ENCODE measurements at regions not wholly inside any gene's neighbourhood (a gene's known extent, or its start where the extent isn't known, plus 50 kb on each side); places are given as distances from the start of the nearest gene placed in this dataset.
"Not testable (repeated sequence)": the region's sequence is repeated elsewhere in the genome, so short reads cannot be mapped to it uniquely, and the experiment has no call there.

DNA sequence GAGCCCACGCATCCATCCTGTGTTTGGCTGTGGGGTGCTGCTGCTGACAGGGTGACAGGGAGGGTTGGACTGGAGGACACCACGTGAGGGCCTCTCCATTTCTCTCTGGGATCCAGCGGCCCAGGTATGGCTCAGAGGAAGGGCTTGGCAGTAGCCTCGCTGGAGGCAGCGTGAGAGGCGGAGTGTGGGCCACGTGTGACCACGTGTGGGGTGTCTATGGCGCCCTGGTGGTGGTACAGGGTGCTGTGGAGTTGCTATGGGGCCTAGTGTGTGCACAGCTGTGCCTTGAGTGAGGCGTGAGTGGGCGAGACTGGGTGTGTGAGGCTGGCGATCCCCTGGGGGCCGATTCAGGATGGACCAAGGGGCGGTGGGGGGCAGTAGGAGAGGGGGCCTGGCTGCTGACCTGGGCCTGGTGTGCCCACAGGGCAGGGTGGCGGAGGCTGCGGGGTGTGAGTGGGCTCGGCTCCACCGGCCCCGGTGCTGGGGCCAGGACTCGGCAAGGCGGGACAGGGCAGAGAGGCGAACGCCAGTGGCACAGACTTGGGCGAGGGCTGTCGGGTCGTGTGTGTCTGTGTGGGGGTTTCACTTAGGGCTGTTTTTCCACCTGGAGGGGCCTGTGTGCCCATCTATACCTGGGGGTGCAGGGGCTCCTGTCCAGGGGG, 72.7 kb downstream of the TMEM121 start:
- not testable (repeated sequence) for TF ChIP-seq EP300 (IDR thresholded peaks at IDR 0.05; ENCODE audit: low read depth); POLR2A (IDR thresholded peaks at IDR 0.05); CTCF (IDR thresholded peaks at IDR 0.05); POLR2AphosphoS5 (IDR thresholded peaks at IDR 0.05)
